ENCODE measurements at regions not wholly inside any gene's neighbourhood (a gene's known extent, or its start where the extent isn't known, plus 50 kb on each side); places are given as distances from the start of the nearest gene placed in this dataset.
A peak's percentile ranks its signal among the peaks of the same experiment; 100 is the strongest.

GRCh38 chr20:48298433-48298832, 513.2 kb upstream of the SULF2 start:
- Histone ChIP-seq H3K27me3 (no peaks in the 10 kb centered on the region), H3K9me3 (no peaks in the 10 kb centered on the region), H3K4me1 (peaks cover 15% of the 10 kb centered on the region), H3K27ac (no peak overlapping the region), H3K4me3 (no peak overlapping the region), H3K36me3 (no peaks in the 10 kb centered on the region)
- DNase-seq (ENCODE audit: extremely low spot score in 2 of 2), result no peak
- intact Hi-C loops (cut with DNase I), result no loop called here
- TF ChIP-seq POLR2A (IDR thresholded peaks at IDR 0.05) (no peak), CTCF (IDR thresholded peaks at IDR 0.05) (no peak), POLR2AphosphoS5 (IDR thresholded peaks at IDR 0.05; ENCODE audit: insufficient read depth in 1 of 2, low read depth in 1 of 2) (no peak)

- H3K27ac ChIP-seq, result no peak overlapping the region
- TF ChIP-seq POLR2A (IDR thresholded peaks at IDR 0.05) (no peak), CTCF (IDR thresholded peaks at IDR 0.05) (peak in 1 of 3 experiments; percentile 10)
- H3K4me3 ChIP-seq, result no peak overlapping the region
- H3K27me3 ChIP-seq, result no peaks in the 10 kb centered on the region
- intact Hi-C loops (cut with DNase I), result no loop called here
- H3K4me1 ChIP-seq, result peaks cover 15% of the 10 kb centered on the region
- H3K9me3 ChIP-seq, result no peaks in the 10 kb centered on the region
- no peaks in the 10 kb centered on the region for H3K36me3 ChIP-seq
- DNase-seq (ENCODE audit: extremely low spot score in 2 of 2), result no peak
Observed at GRCh38 chr20:48295966-48296421, 510.7 kb upstream of the SULF2 start.

- Histone ChIP-seq H3K36me3 (no peaks in the 10 kb centered on the region), H3K4me1 (peaks cover 15% of the 10 kb centered on the region), H3K27ac (no peak overlapping the region), H3K9me3 (no peaks in the 10 kb centered on the region), H3K4me3 (no peak overlapping the region), H3K27me3 (no peaks in the 10 kb centered on the region)
- DNase-seq (ENCODE audit: extremely low spot score in 2 of 2), result no peak
- TF ChIP-seq CTCF (IDR thresholded peaks at IDR 0.05), result no peak
- TF ChIP-seq POLR2AphosphoS5 (IDR thresholded peaks at IDR 0.05; ENCODE audit: insufficient read depth in 1 of 2, low read depth in 1 of 2), result peak in 1 of 2 donors; percentile 63
- no peak for TF ChIP-seq POLR2A (IDR thresholded peaks at IDR 0.05)
- intact Hi-C loops (cut with DNase I), result no loop called here
Observed at GRCh38 chr20:48295445-48295903, 510.2 kb upstream of the SULF2 start.

- Histone ChIP-seq H3K4me1 (peaks cover 15% of the 10 kb centered on the region), H3K27ac (no peak overlapping the region), H3K27me3 (no peaks in the 10 kb centered on the region), H3K36me3 (no peaks in the 10 kb centered on the region), H3K9me3 (no peaks in the 10 kb centered on the region), H3K4me3 (no peak overlapping the region)
- TF ChIP-seq POLR2A (IDR thresholded peaks at IDR 0.05) (no peak), POLR2AphosphoS5 (IDR thresholded peaks at IDR 0.05; ENCODE audit: insufficient read depth in 1 of 2, low read depth in 1 of 2) (no peak), CTCF (IDR thresholded peaks at IDR 0.05) (no peak)
- intact Hi-C loops (cut with DNase I), result no loop called here
- DNase-seq (ENCODE audit: extremely low spot score in 2 of 2), result no peak
Observed at GRCh38 chr20:48294942-48295341, 509.7 kb upstream of the SULF2 start.

- Histone ChIP-seq H3K27ac (no peak overlapping the region), H3K4me1 (peaks cover 15% of the 10 kb centered on the region), H3K9me3 (no peaks in the 10 kb centered on the region), H3K4me3 (no peak overlapping the region), H3K36me3 (no peaks in the 10 kb centered on the region), H3K27me3 (no peaks in the 10 kb centered on the region)
- intact Hi-C loops (cut with DNase I), result no loop called here
- no peak for TF ChIP-seq POLR2A (IDR thresholded peaks at IDR 0.05)
- TF ChIP-seq POLR2AphosphoS5 (IDR thresholded peaks at IDR 0.05; ENCODE audit: insufficient read depth in 1 of 2, low read depth in 1 of 2), result no peak
- no peak for TF ChIP-seq CTCF (IDR thresholded peaks at IDR 0.05)
- no peak for DNase-seq (ENCODE audit: extremely low spot score in 2 of 2)
Observed at GRCh38 chr20:48294196-48294595, 508.9 kb upstream of the SULF2 start.
